Trophoblast cell (in vitro differentiated cells and primary cell): ENCODE measurements at regions not wholly inside any gene's neighbourhood (a gene's known extent, or its start where the extent isn't known, plus 50 kb on each side); places are given as distances from the start of the nearest gene placed in this dataset.

Experiments used
- DNase-seq, 2 donors: peaks; one replicate each; pipeline ENCODE4 v3.0.0-alpha.2; 2016
- H2AFZ ChIP-seq: 2 replicates; pipeline ENCODE4 v1.6.1; 2013; ENCODE audit warnings: low read length, moderate library complexity, mild to moderate bottlenecking; ENCODE audit not compliant: insufficient read depth, poor library complexity
- H2AK5ac ChIP-seq: 2 replicates; pipeline ENCODE4 v1.6.1; 2013; ENCODE audit warnings: mild to moderate bottlenecking, low read length
- H2BK120ac ChIP-seq: 2 replicates; pipeline ENCODE4 v1.6.1; 2013; ENCODE audit warnings: low read length, mild to moderate bottlenecking, moderate library complexity; ENCODE audit not compliant: insufficient read depth, poor library complexity
- H2BK12ac ChIP-seq: 2 replicates; pipeline ENCODE4 v1.6.1; 2013; ENCODE audit warnings: mild to moderate bottlenecking, low read length, moderate library complexity
- H2BK5ac ChIP-seq: 2 replicates; pipeline ENCODE4 v1.6.1; 2013; ENCODE audit warnings: low read length, low read depth, moderate library complexity, mild to moderate bottlenecking; ENCODE audit not compliant: poor library complexity
- H3K14ac ChIP-seq: 2 replicates; pipeline ENCODE4 v1.6.1; 2013; ENCODE audit warnings: mild to moderate bottlenecking, low read length
- H3K18ac ChIP-seq: 2 replicates; pipeline ENCODE4 v1.6.1; 2013; ENCODE audit warnings: mild to moderate bottlenecking, low read length
- H3K23ac ChIP-seq: 2 replicates; pipeline ENCODE4 v1.6.1; 2013; ENCODE audit warnings: low read length
- H3K27ac ChIP-seq: 2 replicates; pipeline ENCODE4 v1.5.1; 2013; ENCODE audit warnings: low read depth, mild to moderate bottlenecking, inconsistent platforms, low read length, moderate library complexity
- H3K27me3 ChIP-seq: 2 replicates; pipeline ENCODE4 v1.6.1; 2013; ENCODE audit warnings: inconsistent platforms, mild to moderate bottlenecking, low read length, moderate library complexity; ENCODE audit not compliant: insufficient read depth
- H3K36me3 ChIP-seq, 2 experiments: 1 replicate in 1 of 2; 2 replicates in 1 of 2; pipeline ENCODE4 v1.6.1; 2013; ENCODE audit warnings: low read length in 2 of 2, mild to moderate bottlenecking in 2 of 2, moderate library complexity in 1 of 2; ENCODE audit not compliant: insufficient read depth in 2 of 2, control insufficient read depth in 1 of 2
- H3K4ac ChIP-seq: 2 replicates; pipeline ENCODE4 v1.6.1; 2013; ENCODE audit warnings: low read depth, mild to moderate bottlenecking, low read length, moderate library complexity
- H3K4me1 ChIP-seq, 2 experiments: 1 replicate in 1 of 2; 2 replicates in 1 of 2; pipeline ENCODE4 v1.6.1; 2013; ENCODE audit warnings: low read length in 2 of 2, mild to moderate bottlenecking in 2 of 2, moderate library complexity in 1 of 2; ENCODE audit not compliant: insufficient read depth in 2 of 2, control insufficient read depth in 1 of 2
- H3K4me2 ChIP-seq: 2 replicates; pipeline ENCODE4 v1.6.1; 2013; ENCODE audit warnings: inconsistent platforms, mild to moderate bottlenecking, low read length, moderate library complexity
- H3K4me3 ChIP-seq: 2 replicates; pipeline ENCODE4 v1.5.1; 2013; ENCODE audit warnings: mild to moderate bottlenecking, low read depth, low read length, inconsistent platforms
- H3K79me1 ChIP-seq: one replicate; pipeline ENCODE4 v1.6.1; 2013; ENCODE audit warnings: low read length
- H3K79me2 ChIP-seq: 2 replicates; pipeline ENCODE4 v1.6.1; 2013; ENCODE audit warnings: low read length, mild to moderate bottlenecking; ENCODE audit not compliant: control insufficient read depth, insufficient read depth, poor library complexity
- H3K9ac ChIP-seq: 2 replicates; pipeline ENCODE4 v1.6.1; 2013; ENCODE audit warnings: mild to moderate bottlenecking, low read length
- H3K9me3 ChIP-seq: 2 replicates; pipeline ENCODE4 v1.6.1; 2013; ENCODE audit warnings: low read depth, mild to moderate bottlenecking, control low read depth, inconsistent platforms, low read length; ENCODE audit not compliant: insufficient read depth
- H4K12ac ChIP-seq: 2 replicates; pipeline ENCODE4 v1.6.1; 2013; ENCODE audit warnings: low read depth, mild to moderate bottlenecking, low read length, moderate library complexity
- H4K8ac ChIP-seq: 2 replicates; pipeline ENCODE4 v1.6.1; 2013; ENCODE audit warnings: low read depth, mild to moderate bottlenecking, low read length, moderate library complexity
- H4K91ac ChIP-seq: one replicate; pipeline ENCODE4 v1.6.1; 2013; ENCODE audit warnings: low read depth, mild to moderate bottlenecking, low read length, moderate library complexity
- WGBS: extraction: QIAGEN DNeasy Blood & Tissue Kit; methylation state at CpG from one replicate; pipeline ENCODE4 v1.1.7; 2013; ENCODE audit warnings: missing lambda C conversion rate; ENCODE audit not compliant: insufficient read length, insufficient coverage; ENCODE audit errors: extremely low coverage; 5-methylcytosine and 5-hydroxymethylcytosine counted together

GRCh38 chr13:105368781-105369180, 1166.7 kb downstream of the EFNB2 start:
- H3K4me2 ChIP-seq = no peak overlapping the region
- no peak overlapping the region for H2AK5ac ChIP-seq
- no CpG with 5 or more reads among the region's 4 CpGs for WGBS
- H3K14ac ChIP-seq = no peak overlapping the region
- no peaks in the 10 kb centered on the region for H3K9me3 ChIP-seq
- H3K4me1 ChIP-seq = no peaks in the 10 kb centered on the region
- no peak overlapping the region for H2BK5ac ChIP-seq
- H3K27me3 ChIP-seq = no peaks in the 10 kb centered on the region
- H4K12ac ChIP-seq = no peak overlapping the region
- H3K79me1 ChIP-seq = peaks cover 1% of the 10 kb centered on the region
- H2BK12ac ChIP-seq = no peak overlapping the region
- H3K23ac ChIP-seq = no peak overlapping the region
- H2BK120ac ChIP-seq = no peak overlapping the region
- no peak overlapping the region for H3K9ac ChIP-seq
- H3K18ac ChIP-seq = no peak overlapping the region
- no peak overlapping the region for H3K4me3 ChIP-seq
- H2AFZ ChIP-seq = no peak overlapping the region
- no peaks in the 10 kb centered on the region for H3K36me3 ChIP-seq
- no peak overlapping the region for H3K4ac ChIP-seq
- H4K8ac ChIP-seq = no peak overlapping the region
- H4K91ac ChIP-seq = no peak overlapping the region
- DNase-seq = no peak
- H3K27ac ChIP-seq = no peak overlapping the region
- no peaks in the 10 kb centered on the region for H3K79me2 ChIP-seq

- Histone ChIP-seq H2BK12ac (no peak overlapping the region), H2AFZ (no peak overlapping the region), H3K18ac (no peak overlapping the region)
These were observed 1169.6 kb downstream of the EFNB2 start for GRCh38 chr13:105365831-105366230.

GRCh38 chr13:105365021-105365550, 1170.4 kb downstream of the EFNB2 start:
- Histone ChIP-seq H2BK5ac (no peak overlapping the region), H3K27ac (no peak overlapping the region), H3K23ac (no peak overlapping the region), H3K4me2 (no peak overlapping the region), H3K9me3 (no peaks in the 10 kb centered on the region), H3K36me3 (no peaks in the 10 kb centered on the region), H2AFZ (no peak overlapping the region), H2BK12ac (no peak overlapping the region), H4K91ac (no peak overlapping the region), H3K4me1 (no peaks in the 10 kb centered on the region), H4K8ac (no peak overlapping the region), H3K14ac (no peak overlapping the region), H3K4me3 (no peak overlapping the region), H3K4ac (no peak overlapping the region), H3K9ac (no peak overlapping the region), H3K79me1 (no peaks in the 10 kb centered on the region), H3K79me2 (no peaks in the 10 kb centered on the region), H3K18ac (no peak overlapping the region), H4K12ac (no peak overlapping the region), H3K27me3 (no peaks in the 10 kb centered on the region), H2AK5ac (no peak overlapping the region), H2BK120ac (no peak overlapping the region)
- DNase-seq = no peak
- WGBS = no CpG with 5 or more reads among the region's 3 CpGs

More at GRCh38 chr13:105365831-105366230, 1169.6 kb downstream of the EFNB2 start:
- no peak overlapping the region for H3K14ac ChIP-seq
- H4K12ac ChIP-seq = no peak overlapping the region
- no peak overlapping the region for H4K8ac ChIP-seq
- H2BK120ac ChIP-seq = no peak overlapping the region
- H3K79me2 ChIP-seq = no peaks in the 10 kb centered on the region
- no peak overlapping the region for H2BK5ac ChIP-seq
- no peaks in the 10 kb centered on the region for H3K36me3 ChIP-seq
- H3K9ac ChIP-seq = no peak overlapping the region
- no peak overlapping the region for H3K4me3 ChIP-seq
- H3K23ac ChIP-seq = no peak overlapping the region
- H3K9me3 ChIP-seq = no peaks in the 10 kb centered on the region
- H3K27me3 ChIP-seq = no peaks in the 10 kb centered on the region
- H2AK5ac ChIP-seq = no peak overlapping the region
- no peak for DNase-seq
- H3K4me2 ChIP-seq = no peak overlapping the region
- WGBS = no CpG with 5 or more reads among the region's 1 CpG
- H3K79me1 ChIP-seq = peaks cover 1% of the 10 kb centered on the region
- H3K4me1 ChIP-seq = no peaks in the 10 kb centered on the region
- H3K27ac ChIP-seq = no peak overlapping the region
- no peak overlapping the region for H3K4ac ChIP-seq
- H4K91ac ChIP-seq = no peak overlapping the region

GRCh38 chr13:105364191-105364590, 1171.3 kb downstream of the EFNB2 start:
- no peaks in the 10 kb centered on the region for H3K36me3 ChIP-seq
- H2AK5ac ChIP-seq = no peak overlapping the region
- H3K79me1 ChIP-seq = no peaks in the 10 kb centered on the region
- H3K27ac ChIP-seq = no peak overlapping the region
- no peak overlapping the region for H4K12ac ChIP-seq
- no peak overlapping the region for H2AFZ ChIP-seq
- H3K18ac ChIP-seq = no peak overlapping the region
- WGBS = no CpG with 5 or more reads among the region's 3 CpGs
- H3K9me3 ChIP-seq = no peaks in the 10 kb centered on the region
- no peak overlapping the region for H4K91ac ChIP-seq
- no peak overlapping the region for H2BK12ac ChIP-seq
- no peaks in the 10 kb centered on the region for H3K79me2 ChIP-seq
- no peaks in the 10 kb centered on the region for H3K27me3 ChIP-seq
- no peak overlapping the region for H3K4me3 ChIP-seq
- DNase-seq = no peak
- H3K4me2 ChIP-seq = no peak overlapping the region
- no peak overlapping the region for H3K9ac ChIP-seq
- no peak overlapping the region for H4K8ac ChIP-seq
- no peak overlapping the region for H3K14ac ChIP-seq
- H3K4ac ChIP-seq = no peak overlapping the region
- H3K4me1 ChIP-seq = no peaks in the 10 kb centered on the region
- no peak overlapping the region for H2BK120ac ChIP-seq
- no peak overlapping the region for H3K23ac ChIP-seq
- no peak overlapping the region for H2BK5ac ChIP-seq
